ENCODE measurements at regions not wholly inside any gene's neighbourhood (a gene's known extent, or its start where the extent isn't known, plus 50 kb on each side); places are given as distances from the start of the nearest gene placed in this dataset.
"Not testable (repeated sequence)": the region's sequence is repeated elsewhere in the genome, so short reads cannot be mapped to it uniquely, and the experiment has no call there.

GRCh38 chr1:182225755-182226154 is 164.2 kb upstream of the ZNF648 start:
- TF ChIP-seq, protein P1, sequence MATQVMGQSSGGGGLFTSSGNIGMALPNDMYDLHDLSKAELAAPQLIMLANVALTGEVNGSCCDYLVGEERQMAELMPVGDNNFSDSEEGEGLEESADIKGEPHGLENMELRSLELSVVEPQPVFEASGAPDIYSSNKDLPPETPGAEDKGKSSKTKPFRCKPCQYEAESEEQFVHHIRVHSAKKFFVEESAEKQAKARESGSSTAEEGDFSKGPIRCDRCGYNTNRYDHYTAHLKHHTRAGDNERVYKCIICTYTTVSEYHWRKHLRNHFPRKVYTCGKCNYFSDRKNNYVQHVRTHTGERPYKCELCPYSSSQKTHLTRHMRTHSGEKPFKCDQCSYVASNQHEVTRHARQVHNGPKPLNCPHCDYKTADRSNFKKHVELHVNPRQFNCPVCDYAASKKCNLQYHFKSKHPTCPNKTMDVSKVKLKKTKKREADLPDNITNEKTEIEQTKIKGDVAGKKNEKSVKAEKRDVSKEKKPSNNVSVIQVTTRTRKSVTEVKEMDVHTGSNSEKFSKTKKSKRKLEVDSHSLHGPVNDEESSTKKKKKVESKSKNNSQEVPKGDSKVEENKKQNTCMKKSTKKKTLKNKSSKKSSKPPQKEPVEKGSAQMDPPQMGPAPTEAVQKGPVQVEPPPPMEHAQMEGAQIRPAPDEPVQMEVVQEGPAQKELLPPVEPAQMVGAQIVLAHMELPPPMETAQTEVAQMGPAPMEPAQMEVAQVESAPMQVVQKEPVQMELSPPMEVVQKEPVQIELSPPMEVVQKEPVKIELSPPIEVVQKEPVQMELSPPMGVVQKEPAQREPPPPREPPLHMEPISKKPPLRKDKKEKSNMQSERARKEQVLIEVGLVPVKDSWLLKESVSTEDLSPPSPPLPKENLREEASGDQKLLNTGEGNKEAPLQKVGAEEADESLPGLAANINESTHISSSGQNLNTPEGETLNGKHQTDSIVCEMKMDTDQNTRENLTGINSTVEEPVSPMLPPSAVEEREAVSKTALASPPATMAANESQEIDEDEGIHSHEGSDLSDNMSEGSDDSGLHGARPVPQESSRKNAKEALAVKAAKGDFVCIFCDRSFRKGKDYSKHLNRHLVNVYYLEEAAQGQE (IDR thresholded peaks at IDR 0.05; ENCODE audit: insufficient replicate concordance, low read depth): not testable (repeated sequence)
- TF ChIP-seq CTCF (IDR thresholded peaks at IDR 0.05; ENCODE audit: insufficient read depth, low read length); SPI1 (IDR thresholded peaks at IDR 0.05; ENCODE audit: borderline replicate concordance, low read depth): not testable (repeated sequence)
